ENCODE measurements at regions not wholly inside any gene's neighbourhood (a gene's known extent, or its start where the extent isn't known, plus 50 kb on each side); places are given as distances from the start of the nearest gene placed in this dataset.
"Not testable (repeated sequence)": the region's sequence is repeated elsewhere in the genome, so short reads cannot be mapped to it uniquely, and the experiment has no call there.

DNA sequence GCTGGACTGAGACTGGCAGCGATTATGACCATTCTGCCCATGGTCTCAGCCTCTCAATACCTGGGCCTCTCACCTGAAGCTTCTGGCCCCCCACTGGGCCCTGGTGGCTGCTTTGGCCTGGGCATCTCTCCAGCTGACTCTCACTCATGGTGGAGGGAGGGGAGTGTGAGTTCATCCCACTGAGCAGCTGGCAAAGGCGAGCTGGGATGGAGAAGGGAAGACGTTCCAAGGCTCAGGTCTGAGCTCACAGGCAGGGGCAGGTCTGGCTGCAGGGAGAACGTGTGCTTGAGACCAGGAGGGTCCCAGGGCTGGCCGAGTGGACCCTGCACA is 103.5 kb downstream of the TMEM121 start:
- CTCF ChIA-PET: no interaction called here
- POLR2A ChIA-PET: no interaction called here
- Histone ChIP-seq H3K4me1 (ENCODE audit: control insufficient read depth, extremely low read depth, insufficient read depth, low read length) (no peaks in the 10 kb centered on the region), H4K20me1 (replicated peaks; ENCODE audit: control insufficient read depth, extremely low read depth, insufficient read depth, low read length) (no peaks in the 10 kb centered on the region), H3K9me1 (replicated peaks; ENCODE audit: control insufficient read depth, extremely low read depth, insufficient read depth, low read length) (no peaks in the 10 kb centered on the region), H3K79me2 (ENCODE audit: control insufficient read depth, insufficient read depth, low read length) (no peaks in the 10 kb centered on the region), H3K9ac (replicated peaks; ENCODE audit: extremely low read depth, insufficient read depth, low read length) (no peak overlapping the region), H3K4me2 (ENCODE audit: insufficient read depth, low read length) (no peak overlapping the region), H3K27me3 (ENCODE audit: control insufficient read depth in 2 of 2, insufficient read depth in 2 of 2, low read length in 2 of 2) (no peaks in the 10 kb centered on the region), H3K36me3 (ENCODE audit: control insufficient read depth in 2 of 2, extremely low read depth in 1 of 2, insufficient read depth in 2 of 2, low read length in 2 of 2) (no peaks in the 10 kb centered on the region), H3K27ac (ENCODE audit: insufficient read depth, low read depth, low read length) (no peak overlapping the region), H3K9me3 (replicated peaks; ENCODE audit: control insufficient read depth, insufficient read depth, low read length) (peaks cover 2% of the 10 kb centered on the region), H3K4me3 (replicated peaks in 1 of 3; ENCODE audit: insufficient read depth in 1 of 3, low read depth in 1 of 3, low read length in 3 of 3) (no peak overlapping the region), H2AFZ (ENCODE audit: low read depth, low read length) (no peak overlapping the region)
- TF ChIP-seq JUN (IDR thresholded peaks at IDR 0.05; ENCODE audit: borderline replicate concordance, insufficient read depth, insufficient read length, low read depth) (no peak), EZH2 (IDR thresholded peaks at IDR 0.05; ENCODE audit: borderline replicate concordance, low read depth, low read length, severe bottlenecking) (no peak), MYC (IDR thresholded peaks at IDR 0.05; ENCODE audit: low read depth, low read length) (no peak), POLR2AphosphoS5 (IDR thresholded peaks at IDR 0.05; ENCODE audit: insufficient read depth, low read depth, low read length) (no peak), FOS (IDR thresholded peaks at IDR 0.05; ENCODE audit: borderline replicate concordance, insufficient read depth, low read length) (no peak), GATA2 (IDR thresholded peaks at IDR 0.05; ENCODE audit: insufficient read depth, insufficient read length, low read depth, low read length) (no peak), POLR2A (IDR thresholded peaks at IDR 0.05; ENCODE audit: low read depth, low read length) (no peak)
- TF ChIP-seq, protein P1, sequence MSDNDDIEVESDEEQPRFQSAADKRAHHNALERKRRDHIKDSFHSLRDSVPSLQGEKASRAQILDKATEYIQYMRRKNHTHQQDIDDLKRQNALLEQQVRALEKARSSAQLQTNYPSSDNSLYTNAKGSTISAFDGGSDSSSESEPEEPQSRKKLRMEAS (IDR thresholded peaks at IDR 0.05; ENCODE audit: insufficient read depth, insufficient read length): no peak
- TF ChIP-seq, protein P2, sequence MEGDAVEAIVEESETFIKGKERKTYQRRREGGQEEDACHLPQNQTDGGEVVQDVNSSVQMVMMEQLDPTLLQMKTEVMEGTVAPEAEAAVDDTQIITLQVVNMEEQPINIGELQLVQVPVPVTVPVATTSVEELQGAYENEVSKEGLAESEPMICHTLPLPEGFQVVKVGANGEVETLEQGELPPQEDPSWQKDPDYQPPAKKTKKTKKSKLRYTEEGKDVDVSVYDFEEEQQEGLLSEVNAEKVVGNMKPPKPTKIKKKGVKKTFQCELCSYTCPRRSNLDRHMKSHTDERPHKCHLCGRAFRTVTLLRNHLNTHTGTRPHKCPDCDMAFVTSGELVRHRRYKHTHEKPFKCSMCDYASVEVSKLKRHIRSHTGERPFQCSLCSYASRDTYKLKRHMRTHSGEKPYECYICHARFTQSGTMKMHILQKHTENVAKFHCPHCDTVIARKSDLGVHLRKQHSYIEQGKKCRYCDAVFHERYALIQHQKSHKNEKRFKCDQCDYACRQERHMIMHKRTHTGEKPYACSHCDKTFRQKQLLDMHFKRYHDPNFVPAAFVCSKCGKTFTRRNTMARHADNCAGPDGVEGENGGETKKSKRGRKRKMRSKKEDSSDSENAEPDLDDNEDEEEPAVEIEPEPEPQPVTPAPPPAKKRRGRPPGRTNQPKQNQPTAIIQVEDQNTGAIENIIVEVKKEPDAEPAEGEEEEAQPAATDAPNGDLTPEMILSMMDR (IDR thresholded peaks at IDR 0.05; ENCODE audit: extremely low read depth in 1 of 2, insufficient read depth in 1 of 2, low read depth in 1 of 2, low read length in 2 of 2): no peak
- FAIRE-seq (no peak), DNase-seq (ENCODE audit: low read depth, low spot score) (no peak)
- BruUV-seq (replicated peaks): no TSS peak
- intact Hi-C loops (cut with micrococcal nuclease) (no loop called here), dilution Hi-C loops (cut with MboI; ENCODE audit: extremely low pct_ligation_motif_present, low sequenced_read_pairs) (no loop called here)

DNA sequence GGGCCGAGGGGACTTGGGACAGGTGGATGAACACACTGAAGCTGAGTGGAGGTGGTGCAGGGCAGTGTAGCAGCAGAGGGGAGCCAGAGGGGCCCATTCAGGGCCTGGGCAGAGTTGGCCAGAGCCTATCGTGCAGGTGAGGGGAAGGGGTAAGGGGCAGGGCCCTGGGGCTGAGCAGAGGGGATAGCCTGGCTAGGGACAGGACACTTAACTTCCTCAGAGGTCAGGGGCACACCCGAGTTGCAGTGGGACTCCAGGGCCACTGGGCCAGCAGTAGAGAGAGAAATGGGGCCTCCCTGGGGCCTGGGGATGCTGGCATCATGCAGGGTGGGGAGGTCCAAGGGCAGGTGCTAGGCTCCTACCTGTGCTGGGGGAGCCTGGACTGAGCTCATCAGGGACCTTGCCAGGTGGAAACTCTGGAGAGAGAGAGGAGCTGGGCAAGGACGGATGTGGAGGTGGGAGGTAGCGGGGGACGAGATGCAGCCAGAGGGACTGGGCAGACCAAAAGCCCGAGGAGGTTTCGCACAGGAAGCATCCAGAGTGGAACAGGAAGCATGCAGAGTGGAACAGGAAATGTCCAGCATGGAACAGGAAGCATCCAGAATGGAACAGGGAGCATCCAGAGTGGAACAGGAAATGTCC is 104.0 kb downstream of the TMEM121 start:
- H3K4me3 ChIP-seq (replicated peaks in 1 of 3; ENCODE audit: insufficient read depth in 1 of 3, low read depth in 1 of 3, low read length in 3 of 3); H3K4me1 ChIP-seq (ENCODE audit: control insufficient read depth, extremely low read depth, insufficient read depth, low read length); H2AFZ ChIP-seq (ENCODE audit: low read depth, low read length); H3K9me3 ChIP-seq (replicated peaks; ENCODE audit: control insufficient read depth, insufficient read depth, low read length); H3K36me3 ChIP-seq (ENCODE audit: control insufficient read depth in 2 of 2, extremely low read depth in 1 of 2, insufficient read depth in 2 of 2, low read length in 2 of 2); POLR2A ChIA-PET; DNase-seq (ENCODE audit: low read depth, low spot score); H4K20me1 ChIP-seq (replicated peaks; ENCODE audit: control insufficient read depth, extremely low read depth, insufficient read depth, low read length); H3K4me2 ChIP-seq (ENCODE audit: insufficient read depth, low read length); H3K27me3 ChIP-seq (ENCODE audit: control insufficient read depth in 2 of 2, insufficient read depth in 2 of 2, low read length in 2 of 2); H3K9ac ChIP-seq (replicated peaks; ENCODE audit: extremely low read depth, insufficient read depth, low read length); BruUV-seq (replicated peaks); CTCF ChIA-PET; intact Hi-C loops (cut with micrococcal nuclease); H3K79me2 ChIP-seq (ENCODE audit: control insufficient read depth, insufficient read depth, low read length); H3K27ac ChIP-seq (ENCODE audit: insufficient read depth, low read depth, low read length); H3K9me1 ChIP-seq (replicated peaks; ENCODE audit: control insufficient read depth, extremely low read depth, insufficient read depth, low read length); dilution Hi-C loops (cut with MboI; ENCODE audit: extremely low pct_ligation_motif_present, low sequenced_read_pairs); FAIRE-seq: not testable (repeated sequence)

All from endothelial cell of umbilical vein (primary cell).